ENCODE measurements at regions not wholly inside any gene's neighbourhood (a gene's known extent, or its start where the extent isn't known, plus 50 kb on each side); places are given as distances from the start of the nearest gene placed in this dataset.

- Histone ChIP-seq H3K4me3 (ENCODE audit: low read length) (no peak overlapping the region), H3K36me3 (ENCODE audit: control insufficient read depth, insufficient read depth, low read length) (no peaks in the 10 kb centered on the region), H3K27ac (ENCODE audit: low read depth, low read length) (no peak overlapping the region), H3K27me3 (ENCODE audit: control insufficient read depth, insufficient read depth, low read length) (no peaks in the 10 kb centered on the region), H3K4me1 (ENCODE audit: control insufficient read depth, insufficient read depth, low read length) (peaks cover 17% of the 10 kb centered on the region), H3K9ac (ENCODE audit: low read length) (no peak overlapping the region)
Observed at GRCh38 chr5:60510663-60511062, 189.3 kb downstream of the DEPDC1B start.

GRCh38 chr5:60510049-60510448 lies 189.9 kb downstream of the DEPDC1B start:
- Histone ChIP-seq H3K4me3 (ENCODE audit: low read length) (no peak overlapping the region), H3K9ac (ENCODE audit: low read length) (no peak overlapping the region)

GRCh38 chr5:60509519-60509918 lies 190.4 kb downstream of the DEPDC1B start:
- H3K36me3 ChIP-seq (ENCODE audit: control insufficient read depth, insufficient read depth, low read length), result no peaks in the 10 kb centered on the region
- H3K4me3 ChIP-seq (ENCODE audit: low read length), result no peak overlapping the region
- H3K27ac ChIP-seq (ENCODE audit: low read depth, low read length), result peak overlapping the region; percentile 63

More at GRCh38 chr5:60510049-60510448, 189.9 kb downstream of the DEPDC1B start:
- H3K27ac ChIP-seq (ENCODE audit: low read depth, low read length), result peak overlapping the region; percentile 63
- H3K4me1 ChIP-seq (ENCODE audit: control insufficient read depth, insufficient read depth, low read length), result peaks cover 22% of the 10 kb centered on the region
- H3K36me3 ChIP-seq (ENCODE audit: control insufficient read depth, insufficient read depth, low read length), result no peaks in the 10 kb centered on the region
- no peaks in the 10 kb centered on the region for H3K27me3 ChIP-seq (ENCODE audit: control insufficient read depth, insufficient read depth, low read length)

GRCh38 chr5:60507687-60508086 lies 192.3 kb downstream of the DEPDC1B start:
- Histone ChIP-seq H3K27ac (ENCODE audit: low read depth, low read length) (peak overlapping the region; percentile 94), H3K4me1 (ENCODE audit: control insufficient read depth, insufficient read depth, low read length) (peaks cover 23% of the 10 kb centered on the region), H3K36me3 (ENCODE audit: control insufficient read depth, insufficient read depth, low read length) (no peaks in the 10 kb centered on the region), H3K9ac (ENCODE audit: low read length) (no peak overlapping the region), H3K4me3 (ENCODE audit: low read length) (no peak overlapping the region), H3K27me3 (ENCODE audit: control insufficient read depth, insufficient read depth, low read length) (no peaks in the 10 kb centered on the region)

More at GRCh38 chr5:60509519-60509918, 190.4 kb downstream of the DEPDC1B start:
- H3K4me1 ChIP-seq (ENCODE audit: control insufficient read depth, insufficient read depth, low read length), result peaks cover 23% of the 10 kb centered on the region
- H3K9ac ChIP-seq (ENCODE audit: low read length), result no peak overlapping the region
- H3K27me3 ChIP-seq (ENCODE audit: control insufficient read depth, insufficient read depth, low read length), result no peaks in the 10 kb centered on the region

DNA sequence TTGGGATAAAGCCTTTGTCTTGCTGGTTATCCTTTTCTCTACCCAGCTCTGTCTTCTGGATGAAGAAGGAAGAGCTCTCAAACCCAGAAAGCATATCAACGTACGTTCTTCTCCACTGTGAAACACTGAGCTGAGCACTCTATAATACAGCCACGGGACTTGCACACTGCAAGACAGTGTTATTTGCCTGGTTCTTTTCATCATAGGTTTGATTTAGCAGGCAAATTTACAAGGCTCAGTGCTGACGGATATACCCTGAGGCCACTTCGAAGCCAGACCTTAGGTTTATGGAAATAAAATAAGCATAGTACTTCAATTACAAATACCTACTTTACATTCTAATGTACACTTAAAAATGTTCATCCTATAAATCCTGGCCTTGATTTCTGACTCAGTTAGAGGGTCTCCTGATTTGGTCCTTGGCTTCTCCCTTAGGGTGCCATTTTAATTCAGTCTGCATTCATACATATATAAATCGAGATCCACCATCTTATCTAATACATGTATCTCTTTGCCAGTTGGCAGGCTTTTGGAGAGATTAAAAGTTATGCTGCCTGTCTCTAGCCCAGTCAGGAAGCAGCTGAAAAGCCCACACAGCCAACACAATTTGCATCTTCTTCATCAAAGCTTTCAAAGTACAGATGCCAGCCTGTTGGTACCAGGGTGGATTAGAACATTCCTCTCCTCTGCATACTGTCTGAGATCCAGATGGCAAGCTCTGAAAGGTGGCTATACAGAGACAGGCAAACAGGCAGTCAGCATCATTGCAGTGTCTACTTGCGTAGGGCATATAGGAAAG lies 194.4 kb downstream of the DEPDC1B start:
- H3K27ac ChIP-seq (ENCODE audit: low read depth, low read length), result peak overlapping the region; percentile 16
- H3K9ac ChIP-seq (ENCODE audit: low read length), result no peak overlapping the region
- peaks cover 23% of the 10 kb centered on the region for H3K4me1 ChIP-seq (ENCODE audit: control insufficient read depth, insufficient read depth, low read length)
- no peak overlapping the region for H3K4me3 ChIP-seq (ENCODE audit: low read length)
- no peaks in the 10 kb centered on the region for H3K27me3 ChIP-seq (ENCODE audit: control insufficient read depth, insufficient read depth, low read length)
- no peaks in the 10 kb centered on the region for H3K36me3 ChIP-seq (ENCODE audit: control insufficient read depth, insufficient read depth, low read length)

- Histone ChIP-seq H3K36me3 (ENCODE audit: control insufficient read depth, insufficient read depth, low read length) (no peaks in the 10 kb centered on the region), H3K27ac (ENCODE audit: low read depth, low read length) (no peak overlapping the region), H3K27me3 (ENCODE audit: control insufficient read depth, insufficient read depth, low read length) (no peaks in the 10 kb centered on the region), H3K4me1 (ENCODE audit: control insufficient read depth, insufficient read depth, low read length) (peaks cover 17% of the 10 kb centered on the region), H3K4me3 (ENCODE audit: low read length) (no peak overlapping the region), H3K9ac (ENCODE audit: low read length) (no peak overlapping the region)
Observed at GRCh38 chr5:60504342-60504741, 195.6 kb downstream of the DEPDC1B start.

DNA sequence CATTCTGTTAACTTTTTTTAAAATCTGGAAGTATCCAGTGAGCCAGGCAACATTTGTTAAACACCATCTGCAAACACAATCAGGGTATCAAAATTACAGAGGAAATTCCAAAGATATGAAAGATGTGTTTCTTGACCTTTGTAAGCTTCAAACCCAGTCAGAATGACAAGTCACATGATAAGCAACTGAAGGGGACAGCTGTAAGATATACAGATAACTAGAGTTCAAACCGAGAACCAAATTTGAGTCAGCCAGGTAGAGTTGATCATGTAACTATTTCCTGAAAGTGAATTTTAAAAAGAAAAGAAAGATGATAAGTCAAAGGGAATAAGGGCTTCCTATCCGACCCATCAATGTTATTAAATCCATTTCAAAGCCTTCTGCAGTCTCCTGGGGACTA lies 196.2 kb downstream of the DEPDC1B start:
- Histone ChIP-seq H3K27me3 (ENCODE audit: control insufficient read depth, insufficient read depth, low read length) (no peaks in the 10 kb centered on the region), H3K27ac (ENCODE audit: low read depth, low read length) (no peak overlapping the region), H3K36me3 (ENCODE audit: control insufficient read depth, insufficient read depth, low read length) (no peaks in the 10 kb centered on the region), H3K9ac (ENCODE audit: low read length) (no peak overlapping the region), H3K4me3 (ENCODE audit: low read length) (no peak overlapping the region), H3K4me1 (ENCODE audit: control insufficient read depth, insufficient read depth, low read length) (peaks cover 18% of the 10 kb centered on the region)

DNA sequence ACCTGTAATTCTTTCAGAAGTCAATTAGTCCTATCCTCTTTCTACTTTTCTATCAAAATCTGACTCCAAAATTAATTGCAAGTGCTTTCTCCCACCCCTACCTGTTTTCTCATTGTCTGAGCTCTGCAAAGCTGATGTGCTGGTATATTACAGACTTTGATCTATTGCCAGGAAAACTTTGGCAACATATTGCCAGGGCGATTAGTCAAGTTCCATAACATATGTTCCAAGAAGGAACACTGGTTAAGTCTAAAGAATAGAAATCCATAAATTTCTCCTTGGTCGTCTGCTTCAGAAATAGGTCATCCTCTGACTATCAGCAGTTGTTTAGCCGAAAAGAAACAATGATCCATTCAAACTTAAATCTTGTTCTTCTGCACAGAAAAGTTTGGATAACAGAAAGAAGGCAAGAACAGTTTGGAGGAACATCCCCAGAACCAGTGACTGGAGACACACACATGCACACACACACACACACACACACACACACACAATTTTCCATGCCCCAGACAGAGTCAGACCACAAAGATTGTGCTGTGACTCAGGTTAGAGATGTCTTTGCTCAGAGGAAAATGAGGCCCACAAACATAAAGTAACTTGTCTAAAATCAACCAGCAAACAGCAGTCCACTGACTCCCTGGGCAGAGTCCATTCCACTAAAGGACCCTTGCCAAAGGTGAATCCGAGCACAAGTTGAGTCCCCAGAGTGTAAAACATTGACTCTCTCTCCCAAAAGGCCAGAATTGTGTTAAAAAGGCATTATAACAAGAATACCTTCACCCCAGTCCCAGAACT lies 202.1 kb downstream of the DEPDC1B start:
- H3K9ac ChIP-seq (ENCODE audit: low read length), result no peak overlapping the region
- no peaks in the 10 kb centered on the region for H3K36me3 ChIP-seq (ENCODE audit: control insufficient read depth, insufficient read depth, low read length)
- H3K27me3 ChIP-seq (ENCODE audit: control insufficient read depth, insufficient read depth, low read length), result no peaks in the 10 kb centered on the region
- H3K4me1 ChIP-seq (ENCODE audit: control insufficient read depth, insufficient read depth, low read length), result peaks cover 11% of the 10 kb centered on the region
- no peak overlapping the region for H3K4me3 ChIP-seq (ENCODE audit: low read length)
- peak overlapping the region; percentile 64 for H3K27ac ChIP-seq (ENCODE audit: low read depth, low read length)

DNA sequence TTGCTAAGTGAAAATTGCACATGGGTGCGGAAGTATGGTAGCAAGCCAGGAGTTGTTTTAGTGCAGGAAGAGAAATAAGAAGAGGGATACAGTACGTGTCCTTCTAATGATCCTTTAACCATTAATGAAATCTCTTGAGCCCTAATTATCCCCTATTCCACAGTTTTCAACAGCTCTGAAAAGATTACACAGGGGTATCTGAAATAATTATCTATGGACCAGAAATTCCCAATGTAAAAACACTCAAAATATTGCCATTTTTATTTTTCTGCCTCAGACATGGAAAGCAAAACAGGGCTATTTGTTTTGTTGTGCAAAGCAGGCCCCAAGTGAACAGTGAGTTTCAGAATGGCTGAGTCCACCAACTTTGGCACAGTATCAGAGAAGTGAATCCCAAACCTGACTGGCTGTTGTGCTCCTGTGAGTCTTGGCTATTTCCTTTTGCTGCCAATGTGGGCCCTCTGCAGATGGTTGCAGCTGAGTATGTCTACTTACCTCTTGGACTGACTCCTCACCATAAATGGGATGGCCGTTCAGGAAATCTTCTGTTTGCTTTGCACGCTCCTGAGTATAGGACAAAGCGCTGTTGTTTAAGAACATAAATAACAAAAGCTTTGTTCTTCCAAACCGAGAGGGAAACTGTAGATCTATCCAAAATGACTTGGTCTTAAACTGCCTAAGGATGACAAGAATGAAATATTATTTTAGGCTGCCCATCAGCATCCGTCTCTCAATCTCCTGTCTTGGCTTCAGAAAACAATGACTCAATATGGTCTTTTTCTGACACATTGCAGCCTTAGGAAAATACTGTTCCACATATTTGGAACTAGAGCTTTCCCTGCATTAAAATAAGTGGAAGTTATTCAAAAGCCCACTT lies 204.1 kb downstream of the DEPDC1B start:
- Histone ChIP-seq H3K27ac (ENCODE audit: low read depth, low read length) (no peak overlapping the region), H3K4me3 (ENCODE audit: low read length) (no peak overlapping the region), H3K4me1 (ENCODE audit: control insufficient read depth, insufficient read depth, low read length) (peaks cover 11% of the 10 kb centered on the region), H3K27me3 (ENCODE audit: control insufficient read depth, insufficient read depth, low read length) (no peaks in the 10 kb centered on the region), H3K9ac (ENCODE audit: low read length) (no peak overlapping the region), H3K36me3 (ENCODE audit: control insufficient read depth, insufficient read depth, low read length) (no peaks in the 10 kb centered on the region)

GRCh38 chr5:60494635-60495034 lies 205.3 kb downstream of the DEPDC1B start:
- Histone ChIP-seq H3K36me3 (ENCODE audit: control insufficient read depth, insufficient read depth, low read length) (no peaks in the 10 kb centered on the region), H3K4me3 (ENCODE audit: low read length) (no peak overlapping the region), H3K27me3 (ENCODE audit: control insufficient read depth, insufficient read depth, low read length) (no peaks in the 10 kb centered on the region), H3K27ac (ENCODE audit: low read depth, low read length) (no peak overlapping the region), H3K4me1 (ENCODE audit: control insufficient read depth, insufficient read depth, low read length) (peaks cover 16% of the 10 kb centered on the region), H3K9ac (ENCODE audit: low read length) (no peak overlapping the region)

DNA sequence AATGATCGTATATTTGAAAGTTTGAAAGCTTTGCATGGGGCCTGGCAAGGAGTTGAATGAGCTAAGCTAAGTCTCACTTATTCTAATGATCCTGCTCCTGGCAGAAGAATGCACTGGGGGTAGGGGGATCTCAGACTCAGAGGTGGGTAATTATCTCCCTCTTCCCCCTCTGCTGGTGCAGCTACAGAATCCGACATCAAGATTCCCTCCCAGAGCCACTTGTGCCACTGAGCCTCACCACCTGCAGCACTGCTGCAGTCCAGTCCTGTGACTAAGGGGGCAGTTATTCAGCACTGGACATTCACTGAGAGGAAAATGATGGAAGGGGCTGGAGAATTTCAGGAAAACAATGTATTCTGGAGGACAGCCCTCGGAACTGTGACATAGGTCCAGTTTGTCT lies 205.8 kb downstream of the DEPDC1B start:
- Histone ChIP-seq H3K9ac (ENCODE audit: low read length) (no peak overlapping the region), H3K27me3 (ENCODE audit: control insufficient read depth, insufficient read depth, low read length) (no peaks in the 10 kb centered on the region), H3K4me1 (ENCODE audit: control insufficient read depth, insufficient read depth, low read length) (peaks cover 18% of the 10 kb centered on the region), H3K36me3 (ENCODE audit: control insufficient read depth, insufficient read depth, low read length) (no peaks in the 10 kb centered on the region), H3K27ac (ENCODE audit: low read depth, low read length) (no peak overlapping the region), H3K4me3 (ENCODE audit: low read length) (no peak overlapping the region)

- Histone ChIP-seq H3K27me3 (ENCODE audit: control insufficient read depth, insufficient read depth, low read length) (no peaks in the 10 kb centered on the region), H3K9ac (ENCODE audit: low read length) (no peak overlapping the region), H3K4me3 (ENCODE audit: low read length) (no peak overlapping the region), H3K36me3 (ENCODE audit: control insufficient read depth, insufficient read depth, low read length) (no peaks in the 10 kb centered on the region), H3K27ac (ENCODE audit: low read depth, low read length) (no peak overlapping the region), H3K4me1 (ENCODE audit: control insufficient read depth, insufficient read depth, low read length) (peaks cover 15% of the 10 kb centered on the region)
Observed at GRCh38 chr5:60493372-60493771, 206.6 kb downstream of the DEPDC1B start.

Data from rectal smooth muscle tissue (tissue), 1 donor.